DOHH2 (cell line): ENCODE measurements at regions not wholly inside any gene's neighbourhood (a gene's known extent, or its start where the extent isn't known, plus 50 kb on each side); places are given as distances from the start of the nearest gene placed in this dataset.

Experiments used
- CTCF ChIP-seq: fragments of 200-600 bp; sonication (generic); IDR thresholded peaks from one replicate; pipeline ENCODE4 v1.5.1; 2014; ENCODE audit warnings: antibody characterized with exemption, mild to moderate bottlenecking, low read depth, low read length; ENCODE audit not compliant: poor library complexity, severe bottlenecking
- EZH2phosphoT487 ChIP-seq: fragments of 200-600 bp; sonication (generic); IDR thresholded peaks from 2 replicates; pipeline ENCODE4 v1.6.1; 2017; ENCODE audit warnings: borderline replicate concordance, mild to moderate bottlenecking, antibody characterized with exemption, low read length, moderate library complexity, mixed read lengths

GRCh38 chr3:16740515-16740914, 135.3 kb upstream of the DAZL start:
- TF ChIP-seq CTCF (no peak), EZH2phosphoT487 (no peak)
